SK-N-SH treated with all-trans-retinoic acid at 6 μM for 48 hours (cell line): ENCODE measurements at regions not wholly inside any gene's neighbourhood (a gene's known extent, or its start where the extent isn't known, plus 50 kb on each side); places are given as distances from the start of the nearest gene placed in this dataset.

Source experiments
- ARNTL ChIP-seq: fragments of 450-650 bp; formaldehyde crosslinking; IDR thresholded peaks from 2 replicates; pipeline ENCODE4 v1.5.0; 2020; ENCODE audit warnings: low read depth, mild to moderate bottlenecking, moderate library complexity, borderline replicate concordance
- ESRRG ChIP-seq: fragments of 250-450 bp; sonication (Bioruptor Pico); IDR thresholded peaks from 2 replicates; pipeline ENCODE4 v1.6.1; 2021; ENCODE audit warnings: mild to moderate bottlenecking
- GLIS3 ChIP-seq: fragments of 250-450 bp; sonication (Bioruptor Pico); IDR thresholded peaks from 2 replicates; pipeline ENCODE4 v1.5.0; 2020; ENCODE audit warnings: mild to moderate bottlenecking, moderate library complexity
- PPARA ChIP-seq: fragments of 250-450 bp; sonication (Bioruptor Pico); IDR thresholded peaks from 2 replicates; pipeline ENCODE4 v1.5.0; 2020; ENCODE audit warnings: mild to moderate bottlenecking, borderline replicate concordance
- RARB ChIP-seq: fragments of 250-450 bp; sonication (Bioruptor Pico); IDR thresholded peaks from 2 replicates; pipeline ENCODE4 v1.8.0; 2021; ENCODE audit warnings: mild to moderate bottlenecking, moderate library complexity
- TCF4 ChIP-seq: fragments of 250-450 bp; sonication (Bioruptor Pico); IDR thresholded peaks from 2 replicates; pipeline ENCODE4 v1.8.0; 2021; ENCODE audit warnings: mild to moderate bottlenecking, moderate library complexity, borderline replicate concordance
- ZC3H10 ChIP-seq: fragments of 250-450 bp; sonication (Bioruptor Pico); IDR thresholded peaks from 2 replicates; pipeline ENCODE4 v1.5.1; 2021; ENCODE audit warnings: mild to moderate bottlenecking, moderate library complexity
- ZFP3 ChIP-seq: fragments of 250-450 bp; sonication (Bioruptor Pico); IDR thresholded peaks from 2 replicates; pipeline ENCODE4 v1.5.0; 2020; ENCODE audit warnings: mild to moderate bottlenecking, moderate library complexity
- ZNF565 ChIP-seq: fragments of 450-650 bp; formaldehyde crosslinking; conservative IDR thresholded peaks from 2 replicates; pipeline ENCODE4 v1.5.0; 2020; ENCODE audit warnings: low read depth, mild to moderate bottlenecking, moderate library complexity
- TF ChIP-seq, protein P1 (sequence below): fragments of 250-450 bp; sonication (Bioruptor Pico); IDR thresholded peaks from 2 replicates; pipeline ENCODE4 v1.8.0; 2020; ENCODE audit warnings: mild to moderate bottlenecking, moderate library complexity, borderline replicate concordance
- TF ChIP-seq, protein P2 (sequence below): fragments of 250-450 bp; sonication (Bioruptor Pico); IDR thresholded peaks from 2 replicates; pipeline ENCODE4 v1.8.0; 2021; ENCODE audit warnings: low read depth, mild to moderate bottlenecking, moderate library complexity, borderline replicate concordance
- TF ChIP-seq, protein P3 (sequence below): fragments of 250-450 bp; sonication (Bioruptor Pico); IDR thresholded peaks from 2 replicates; pipeline ENCODE4 v1.5.0; 2020; ENCODE audit warnings: mild to moderate bottlenecking, moderate library complexity

DNA sequence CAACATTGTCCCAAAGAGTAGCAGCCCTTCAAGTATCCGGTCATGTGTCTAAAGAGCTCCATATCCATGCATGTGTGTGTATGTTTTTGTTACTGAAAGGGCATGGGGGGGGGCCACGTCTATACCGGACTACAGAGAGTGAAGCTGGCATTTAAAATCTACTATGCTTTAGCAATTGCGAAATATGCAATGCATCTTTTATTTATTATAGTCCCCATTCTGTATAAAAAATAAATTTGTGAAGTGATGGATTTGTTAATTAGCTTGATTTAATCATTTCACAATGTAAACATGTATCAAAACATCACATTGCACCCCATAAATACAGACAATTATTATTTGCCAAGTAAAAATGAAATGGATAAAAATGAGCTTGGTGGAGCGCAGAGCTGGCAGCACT is 149.4 kb upstream of the ID2 start:
- TF ChIP-seq, protein P1, sequence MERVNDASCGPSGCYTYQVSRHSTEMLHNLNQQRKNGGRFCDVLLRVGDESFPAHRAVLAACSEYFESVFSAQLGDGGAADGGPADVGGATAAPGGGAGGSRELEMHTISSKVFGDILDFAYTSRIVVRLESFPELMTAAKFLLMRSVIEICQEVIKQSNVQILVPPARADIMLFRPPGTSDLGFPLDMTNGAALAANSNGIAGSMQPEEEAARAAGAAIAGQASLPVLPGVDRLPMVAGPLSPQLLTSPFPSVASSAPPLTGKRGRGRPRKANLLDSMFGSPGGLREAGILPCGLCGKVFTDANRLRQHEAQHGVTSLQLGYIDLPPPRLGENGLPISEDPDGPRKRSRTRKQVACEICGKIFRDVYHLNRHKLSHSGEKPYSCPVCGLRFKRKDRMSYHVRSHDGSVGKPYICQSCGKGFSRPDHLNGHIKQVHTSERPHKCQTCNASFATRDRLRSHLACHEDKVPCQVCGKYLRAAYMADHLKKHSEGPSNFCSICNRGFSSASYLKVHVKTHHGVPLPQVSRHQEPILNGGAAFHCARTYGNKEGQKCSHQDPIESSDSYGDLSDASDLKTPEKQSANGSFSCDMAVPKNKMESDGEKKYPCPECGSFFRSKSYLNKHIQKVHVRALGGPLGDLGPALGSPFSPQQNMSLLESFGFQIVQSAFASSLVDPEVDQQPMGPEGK (CRISPR knock-in tag) = no peak
- TF ChIP-seq ARNTL (CRISPR knock-in tag) (no peak), ZC3H10 (CRISPR knock-in tag) (no peak), PPARA (no peak), TCF4 (CRISPR knock-in tag) (no peak), GLIS3 (CRISPR knock-in tag) (no peak), RARB (CRISPR knock-in tag) (no peak), ZFP3 (CRISPR knock-in tag) (no peak), ZNF565 (CRISPR knock-in tag) (no peak), ESRRG (CRISPR knock-in tag) (no peak)
- TF ChIP-seq, protein P2, sequence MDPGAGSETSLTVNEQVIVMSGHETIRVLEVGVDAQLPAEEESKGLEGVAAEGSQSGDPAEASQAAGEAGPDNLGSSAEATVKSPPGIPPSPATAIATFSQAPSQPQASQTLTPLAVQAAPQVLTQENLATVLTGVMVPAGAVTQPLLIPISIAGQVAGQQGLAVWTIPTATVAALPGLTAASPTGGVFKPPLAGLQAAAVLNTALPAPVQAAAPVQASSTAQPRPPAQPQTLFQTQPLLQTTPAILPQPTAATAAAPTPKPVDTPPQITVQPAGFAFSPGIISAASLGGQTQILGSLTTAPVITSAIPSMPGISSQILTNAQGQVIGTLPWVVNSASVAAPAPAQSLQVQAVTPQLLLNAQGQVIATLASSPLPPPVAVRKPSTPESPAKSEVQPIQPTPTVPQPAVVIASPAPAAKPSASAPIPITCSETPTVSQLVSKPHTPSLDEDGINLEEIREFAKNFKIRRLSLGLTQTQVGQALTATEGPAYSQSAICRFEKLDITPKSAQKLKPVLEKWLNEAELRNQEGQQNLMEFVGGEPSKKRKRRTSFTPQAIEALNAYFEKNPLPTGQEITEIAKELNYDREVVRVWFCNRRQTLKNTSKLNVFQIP (CRISPR knock-in tag) = no peak
- TF ChIP-seq, protein P3, sequence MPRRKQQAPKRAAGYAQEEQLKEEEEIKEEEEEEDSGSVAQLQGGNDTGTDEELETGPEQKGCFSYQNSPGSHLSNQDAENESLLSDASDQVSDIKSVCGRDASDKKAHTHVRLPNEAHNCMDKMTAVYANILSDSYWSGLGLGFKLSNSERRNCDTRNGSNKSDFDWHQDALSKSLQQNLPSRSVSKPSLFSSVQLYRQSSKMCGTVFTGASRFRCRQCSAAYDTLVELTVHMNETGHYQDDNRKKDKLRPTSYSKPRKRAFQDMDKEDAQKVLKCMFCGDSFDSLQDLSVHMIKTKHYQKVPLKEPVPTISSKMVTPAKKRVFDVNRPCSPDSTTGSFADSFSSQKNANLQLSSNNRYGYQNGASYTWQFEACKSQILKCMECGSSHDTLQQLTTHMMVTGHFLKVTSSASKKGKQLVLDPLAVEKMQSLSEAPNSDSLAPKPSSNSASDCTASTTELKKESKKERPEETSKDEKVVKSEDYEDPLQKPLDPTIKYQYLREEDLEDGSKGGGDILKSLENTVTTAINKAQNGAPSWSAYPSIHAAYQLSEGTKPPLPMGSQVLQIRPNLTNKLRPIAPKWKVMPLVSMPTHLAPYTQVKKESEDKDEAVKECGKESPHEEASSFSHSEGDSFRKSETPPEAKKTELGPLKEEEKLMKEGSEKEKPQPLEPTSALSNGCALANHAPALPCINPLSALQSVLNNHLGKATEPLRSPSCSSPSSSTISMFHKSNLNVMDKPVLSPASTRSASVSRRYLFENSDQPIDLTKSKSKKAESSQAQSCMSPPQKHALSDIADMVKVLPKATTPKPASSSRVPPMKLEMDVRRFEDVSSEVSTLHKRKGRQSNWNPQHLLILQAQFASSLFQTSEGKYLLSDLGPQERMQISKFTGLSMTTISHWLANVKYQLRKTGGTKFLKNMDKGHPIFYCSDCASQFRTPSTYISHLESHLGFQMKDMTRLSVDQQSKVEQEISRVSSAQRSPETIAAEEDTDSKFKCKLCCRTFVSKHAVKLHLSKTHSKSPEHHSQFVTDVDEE (CRISPR knock-in tag) = no peak
